ENCODE measurements at regions not wholly inside any gene's neighbourhood (a gene's known extent, or its start where the extent isn't known, plus 50 kb on each side); places are given as distances from the start of the nearest gene placed in this dataset.

- no peak for DNase-seq
- H3K36me3 ChIP-seq (ENCODE audit: low read depth), result no peaks in the 10 kb centered on the region
- H3K4me2 ChIP-seq (ENCODE audit: unreplicated experiment), result peak overlapping the region; percentile 53
- peak overlapping the region; percentile 38; the same call in 1 of the 2 replicates for H3K27ac ChIP-seq
- WGBS, 2 experiments (ENCODE audit: low coverage in 1 of 2, low lambda C conversion rate in 2 of 2, missing lambda C conversion rate in 2 of 2), result 74 to 80% methylated on average over 2 of the region's 2 CpGs
- no peaks in the 10 kb centered on the region for H3K27me3 ChIP-seq (replicated peaks; ENCODE audit: insufficient read depth)
- no peaks in the 10 kb centered on the region for H3K9me2 ChIP-seq (ENCODE audit: insufficient read depth)
- peaks cover 38% of the 10 kb centered on the region for H3K4me1 ChIP-seq (ENCODE audit: insufficient read depth)
- no peaks in the 10 kb centered on the region for H4K20me1 ChIP-seq (ENCODE audit: insufficient read depth)
- H3K9ac ChIP-seq, result 0 out of 2 replicates have a peak overlapping the region, but pooled peaks have one; percentile 7
- in situ Hi-C loops (cut with MboI), result no loop called here
- TF ChIP-seq EZH2phosphoT487 (IDR thresholded peaks at IDR 0.05; ENCODE audit: insufficient read depth, low read depth) (no peak), EZH2 (IDR thresholded peaks at IDR 0.05; ENCODE audit: insufficient read depth, poor library complexity, severe bottlenecking) (no peak)
- no peaks in the 10 kb centered on the region for H3K9me3 ChIP-seq (ENCODE audit: low read depth)
- no peak overlapping the region for H2AFZ ChIP-seq
- no peak overlapping the region for H3K4me3 ChIP-seq
- no peaks in the 10 kb centered on the region for H3K79me2 ChIP-seq (ENCODE audit: insufficient read depth)
- peaks cover 23% of the 10 kb centered on the region for H3F3A ChIP-seq (ENCODE audit: insufficient read depth)
Observed at GRCh38 chr4:145298885-145299284, 118.5 kb upstream of the OTUD4 start.

GRCh38 chr4:145297556-145297955, 117.2 kb upstream of the OTUD4 start:
- Histone ChIP-seq H3F3A (ENCODE audit: insufficient read depth) (peaks cover 23% of the 10 kb centered on the region), H3K9me3 (ENCODE audit: low read depth) (no peaks in the 10 kb centered on the region), H3K27ac (no peak overlapping the region), H3K36me3 (ENCODE audit: low read depth) (no peaks in the 10 kb centered on the region), H2AFZ (no peak overlapping the region), H3K4me2 (ENCODE audit: unreplicated experiment) (no peak overlapping the region), H3K4me1 (ENCODE audit: insufficient read depth) (peaks cover 38% of the 10 kb centered on the region), H3K9me2 (ENCODE audit: insufficient read depth) (no peaks in the 10 kb centered on the region), H3K79me2 (ENCODE audit: insufficient read depth) (no peaks in the 10 kb centered on the region), H3K27me3 (replicated peaks; ENCODE audit: insufficient read depth) (no peaks in the 10 kb centered on the region), H3K9ac (no peak overlapping the region), H3K4me3 (no peak overlapping the region), H4K20me1 (ENCODE audit: insufficient read depth) (no peaks in the 10 kb centered on the region)
- in situ Hi-C loops (cut with MboI), result no loop called here
- TF ChIP-seq EZH2phosphoT487 (IDR thresholded peaks at IDR 0.05; ENCODE audit: insufficient read depth, low read depth) (no peak), EZH2 (IDR thresholded peaks at IDR 0.05; ENCODE audit: insufficient read depth, poor library complexity, severe bottlenecking) (no peak)
- DNase-seq, result no peak

- Histone ChIP-seq H2AFZ (no peak overlapping the region), H3F3A (ENCODE audit: insufficient read depth) (peaks cover 15% of the 10 kb centered on the region), H3K9me3 (ENCODE audit: low read depth) (no peaks in the 10 kb centered on the region), H3K4me1 (ENCODE audit: insufficient read depth) (peaks cover 23% of the 10 kb centered on the region), H3K4me3 (no peak overlapping the region), H3K4me2 (ENCODE audit: unreplicated experiment) (no peak overlapping the region), H3K27me3 (replicated peaks; ENCODE audit: insufficient read depth) (no peaks in the 10 kb centered on the region), H3K9ac (no peak overlapping the region), H3K36me3 (ENCODE audit: low read depth) (no peaks in the 10 kb centered on the region), H3K27ac (no peak overlapping the region), H3K79me2 (ENCODE audit: insufficient read depth) (no peaks in the 10 kb centered on the region), H4K20me1 (ENCODE audit: insufficient read depth) (no peaks in the 10 kb centered on the region), H3K9me2 (ENCODE audit: insufficient read depth) (no peaks in the 10 kb centered on the region)
- TF ChIP-seq EZH2phosphoT487 (IDR thresholded peaks at IDR 0.05; ENCODE audit: insufficient read depth, low read depth) (no peak), EZH2 (IDR thresholded peaks at IDR 0.05; ENCODE audit: insufficient read depth, poor library complexity, severe bottlenecking) (no peak)
- DNase-seq, result peak; percentile 37
- WGBS, 2 experiments (ENCODE audit: low coverage in 1 of 2, low lambda C conversion rate in 2 of 2, missing lambda C conversion rate in 2 of 2), result 96 to 100% methylated on average over 1 of the region's 1 CpG
- in situ Hi-C loops (cut with MboI), result no loop called here
Observed at GRCh38 chr4:145295547-145295946, 115.2 kb upstream of the OTUD4 start.

- H3K79me2 ChIP-seq (ENCODE audit: insufficient read depth), result no peaks in the 10 kb centered on the region
- in situ Hi-C loops (cut with MboI), result no loop called here
- H3K4me3 ChIP-seq, result no peak overlapping the region
- no peaks in the 10 kb centered on the region for H3K36me3 ChIP-seq (ENCODE audit: low read depth)
- no peak overlapping the region for H3K9ac ChIP-seq
- no peaks in the 10 kb centered on the region for H3K27me3 ChIP-seq (replicated peaks; ENCODE audit: insufficient read depth)
- H3K4me1 ChIP-seq (ENCODE audit: insufficient read depth), result peaks cover 19% of the 10 kb centered on the region
- no peaks in the 10 kb centered on the region for H3K9me2 ChIP-seq (ENCODE audit: insufficient read depth)
- no peak overlapping the region for H2AFZ ChIP-seq
- H3F3A ChIP-seq (ENCODE audit: insufficient read depth), result peaks cover 15% of the 10 kb centered on the region
- no peak overlapping the region for H3K4me2 ChIP-seq (ENCODE audit: unreplicated experiment)
- no peak overlapping the region for H3K27ac ChIP-seq
- no peak for TF ChIP-seq EZH2phosphoT487 (IDR thresholded peaks at IDR 0.05; ENCODE audit: insufficient read depth, low read depth)
- TF ChIP-seq EZH2 (IDR thresholded peaks at IDR 0.05; ENCODE audit: insufficient read depth, poor library complexity, severe bottlenecking), result no peak
- H4K20me1 ChIP-seq (ENCODE audit: insufficient read depth), result no peaks in the 10 kb centered on the region
- DNase-seq, result no peak
- 68 to 70% methylated on average over 3 of the region's 3 CpGs for WGBS, 2 experiments (ENCODE audit: low coverage in 1 of 2, low lambda C conversion rate in 2 of 2, missing lambda C conversion rate in 2 of 2)
- H3K9me3 ChIP-seq (ENCODE audit: low read depth), result no peaks in the 10 kb centered on the region
Observed at GRCh38 chr4:145295122-145295521, 114.7 kb upstream of the OTUD4 start.

GRCh38 chr4:145293658-145294057, 113.3 kb upstream of the OTUD4 start:
- peak; percentile 56 for DNase-seq
- H3K9me3 ChIP-seq (ENCODE audit: low read depth), result no peaks in the 10 kb centered on the region
- no peak overlapping the region for H3K27ac ChIP-seq
- peaks cover 18% of the 10 kb centered on the region for H3F3A ChIP-seq (ENCODE audit: insufficient read depth)
- no peaks in the 10 kb centered on the region for H3K36me3 ChIP-seq (ENCODE audit: low read depth)
- no peak overlapping the region for H3K4me2 ChIP-seq (ENCODE audit: unreplicated experiment)
- no peaks in the 10 kb centered on the region for H4K20me1 ChIP-seq (ENCODE audit: insufficient read depth)
- H3K9ac ChIP-seq, result no peak overlapping the region
- no peak overlapping the region for H2AFZ ChIP-seq
- no peaks in the 10 kb centered on the region for H3K27me3 ChIP-seq (replicated peaks; ENCODE audit: insufficient read depth)
- 56 to 58% methylated on average over 4 of the region's 4 CpGs for WGBS, 2 experiments (ENCODE audit: low coverage in 1 of 2, low lambda C conversion rate in 2 of 2, missing lambda C conversion rate in 2 of 2)
- TF ChIP-seq EZH2 (IDR thresholded peaks at IDR 0.05; ENCODE audit: insufficient read depth, poor library complexity, severe bottlenecking) (no peak), EZH2phosphoT487 (IDR thresholded peaks at IDR 0.05; ENCODE audit: insufficient read depth, low read depth) (no peak)
- H3K4me1 ChIP-seq (ENCODE audit: insufficient read depth), result peaks cover 19% of the 10 kb centered on the region
- in situ Hi-C loops (cut with MboI), result no loop called here
- no peaks in the 10 kb centered on the region for H3K79me2 ChIP-seq (ENCODE audit: insufficient read depth)
- no peaks in the 10 kb centered on the region for H3K9me2 ChIP-seq (ENCODE audit: insufficient read depth)
- no peak overlapping the region for H3K4me3 ChIP-seq

All from GM23248 (cell line).